HG02642 (cell line): ENCODE measurements at regions not wholly inside any gene's neighbourhood (a gene's known extent, or its start where the extent isn't known, plus 50 kb on each side); places are given as distances from the start of the nearest gene placed in this dataset.
A peak's percentile ranks its signal among the peaks of the same experiment; 100 is the strongest.
"Not testable (repeated sequence)": the region's sequence is repeated elsewhere in the genome, so short reads cannot be mapped to it uniquely, and the experiment has no call there.

Experiments used
- ATAC-seq: cut with Tn5 transposase; IDR thresholded peaks from one replicate; pipeline ENCODE4 v1.9.1; 2021; ENCODE audit warnings: mild to moderate bottlenecking; ENCODE audit not compliant: unreplicated experiment, poor library complexity

DNA sequence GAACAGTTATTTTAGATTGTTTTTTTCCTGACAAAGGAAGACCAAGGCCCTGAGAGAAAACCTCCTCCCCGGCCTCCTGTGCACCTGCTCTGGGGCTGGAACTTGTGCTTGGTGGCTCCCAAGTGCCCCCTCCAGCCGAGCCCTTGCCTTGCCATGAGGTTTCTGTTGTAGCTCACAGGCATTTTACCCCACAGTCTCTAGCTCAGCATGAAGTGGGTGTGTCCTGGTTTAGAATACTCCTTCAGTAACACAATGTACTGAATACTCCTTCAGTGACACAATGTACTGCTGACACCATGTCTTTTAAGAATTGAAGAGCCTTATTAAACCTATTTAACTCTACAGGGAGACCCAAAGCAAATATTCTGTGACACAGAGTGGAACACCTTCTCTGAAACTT is 116.1 kb downstream of the OR4M2 start:
- not testable (repeated sequence) for ATAC-seq

DNA sequence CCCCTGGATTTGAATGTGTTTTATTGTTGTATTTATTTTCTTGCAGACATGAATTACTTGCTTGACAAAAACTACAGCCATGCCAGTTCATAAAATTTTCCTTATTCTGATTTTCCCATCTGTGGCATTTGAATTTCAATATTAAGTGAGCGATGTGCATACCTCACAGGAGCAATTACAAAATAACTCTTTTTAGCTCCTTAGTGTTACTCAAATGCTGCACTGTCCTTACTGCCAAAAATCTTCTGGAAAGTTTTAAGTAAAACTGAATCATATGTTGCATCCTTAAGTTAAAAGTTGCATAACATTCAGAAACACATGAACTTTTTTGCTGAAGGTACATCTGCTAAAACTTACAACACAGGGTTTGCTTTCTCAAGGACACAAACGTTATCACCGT is 120.1 kb downstream of the OR4M2 start:
- not testable (repeated sequence) for ATAC-seq

DNA sequence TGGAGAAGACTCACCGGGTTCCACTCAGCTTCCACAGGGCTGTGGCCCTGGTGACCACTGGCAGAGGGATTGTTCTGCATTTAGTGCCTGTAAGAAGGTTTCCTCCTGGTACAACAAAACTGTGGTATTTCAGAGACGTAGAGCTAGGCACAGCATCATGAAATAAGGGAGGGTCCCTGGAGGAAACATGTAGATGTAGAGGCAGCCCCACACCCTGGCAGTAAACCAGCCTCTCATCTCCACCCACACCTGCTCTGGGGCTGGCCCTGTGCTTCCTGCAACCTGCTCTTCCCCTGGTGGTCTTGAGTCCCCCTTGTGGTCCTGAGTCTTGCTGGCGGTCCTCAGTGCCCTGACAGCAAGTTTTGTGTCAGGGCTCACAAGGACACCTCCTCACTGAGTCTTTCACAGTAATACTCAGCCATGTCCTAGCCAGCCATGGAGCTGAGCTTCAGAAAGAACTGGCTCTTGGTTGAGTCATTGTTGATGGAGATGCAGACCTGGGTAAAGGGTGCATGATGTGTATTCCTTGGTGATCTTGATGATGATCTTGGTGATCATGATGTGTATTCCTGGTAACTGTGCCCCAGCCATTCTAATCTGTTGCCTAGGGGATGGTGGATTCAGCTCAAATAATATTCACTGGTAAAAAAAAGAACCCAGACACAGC is 121.8 kb downstream of the OR4M2 start:
- not testable (repeated sequence) for ATAC-seq

DNA sequence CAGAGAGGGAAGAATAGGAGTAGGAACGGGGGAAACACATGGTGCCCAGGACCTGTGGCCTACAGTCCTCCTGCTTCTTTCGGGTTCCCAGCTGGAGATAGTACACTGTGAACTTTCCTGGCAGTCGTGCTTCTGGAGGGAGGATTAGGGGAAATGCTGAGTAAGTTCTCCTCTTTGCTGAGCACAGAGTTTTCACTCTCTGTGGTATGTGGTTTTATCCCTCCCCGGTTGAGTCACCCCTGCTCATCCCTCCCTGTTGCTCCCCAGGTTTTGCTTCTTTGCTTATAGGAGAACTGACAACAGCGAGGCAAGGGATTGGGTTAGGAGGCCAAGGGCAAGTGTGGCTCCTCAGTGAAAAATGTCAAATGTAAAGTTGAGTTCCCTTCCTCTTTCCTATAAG is 122.9 kb downstream of the OR4M2 start:
- peak; percentile 50 for ATAC-seq

GRCh38 chr15:22209086-22209485 is 128.8 kb downstream of the OR4M2 start:
- not testable (repeated sequence) for ATAC-seq

GRCh38 chr15:22222596-22222995 is 142.3 kb downstream of the OR4M2 start:
- ATAC-seq: not testable (repeated sequence)

DNA sequence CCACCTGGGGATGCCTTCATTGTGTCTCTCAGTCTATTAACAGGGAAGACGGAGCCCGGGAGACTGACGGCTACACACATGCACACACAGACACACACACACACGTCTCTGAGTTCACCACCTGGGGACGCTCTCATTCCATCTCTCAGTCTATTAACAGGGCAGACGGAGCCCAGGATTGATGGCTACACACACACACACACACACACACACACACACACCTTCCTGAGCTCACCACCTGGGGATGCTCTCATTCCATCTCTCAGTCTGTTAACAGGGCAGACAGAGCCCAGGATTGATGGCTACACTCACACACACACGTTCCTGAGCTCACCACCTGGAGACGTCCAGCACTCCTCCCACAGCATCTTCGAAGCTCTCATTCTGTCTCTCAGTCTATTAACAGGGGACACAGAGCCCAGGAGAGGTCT is 143.9 kb downstream of the OR4M2 start:
- ATAC-seq: no peak

GRCh38 chr15:22224961-22225360 is 144.6 kb downstream of the OR4M2 start:
- not testable (repeated sequence) for ATAC-seq

DNA sequence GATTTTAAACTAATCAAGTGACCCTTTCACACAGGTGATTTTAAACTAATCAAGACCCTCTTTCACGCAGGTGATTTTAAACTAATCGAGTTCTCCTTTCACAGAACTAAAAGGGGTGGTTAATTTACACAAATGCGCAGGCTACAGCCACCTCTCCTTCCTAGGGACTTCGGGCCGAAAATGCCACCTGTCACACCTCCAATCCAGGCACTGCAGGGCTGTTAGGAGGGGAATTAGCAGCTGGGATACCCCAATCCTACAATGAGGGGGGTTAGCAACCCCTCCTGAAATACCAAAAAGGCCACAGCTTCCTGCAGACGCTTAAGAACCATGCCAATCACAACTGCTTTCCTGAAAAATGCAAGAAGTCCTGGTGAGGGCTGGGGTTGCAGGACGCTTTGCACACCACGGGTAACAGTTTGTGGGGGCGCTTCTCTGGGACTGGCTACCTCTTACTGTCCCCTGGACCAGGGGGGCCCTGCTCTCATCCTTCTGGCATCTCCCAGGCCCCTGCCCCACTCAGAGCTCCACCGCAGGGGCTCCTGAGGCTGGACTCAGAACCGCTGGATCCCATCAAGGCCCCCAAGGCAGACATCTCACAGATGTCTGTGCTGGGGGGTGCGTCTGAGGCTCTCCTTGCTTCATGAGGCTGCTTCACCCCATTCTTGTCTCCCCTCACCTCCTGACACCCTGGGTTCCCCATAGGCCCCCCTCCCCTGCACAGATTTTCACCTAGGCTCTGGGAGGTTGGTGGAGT is 145.9 kb downstream of the OR4M2 start:
- no peak for ATAC-seq

DNA sequence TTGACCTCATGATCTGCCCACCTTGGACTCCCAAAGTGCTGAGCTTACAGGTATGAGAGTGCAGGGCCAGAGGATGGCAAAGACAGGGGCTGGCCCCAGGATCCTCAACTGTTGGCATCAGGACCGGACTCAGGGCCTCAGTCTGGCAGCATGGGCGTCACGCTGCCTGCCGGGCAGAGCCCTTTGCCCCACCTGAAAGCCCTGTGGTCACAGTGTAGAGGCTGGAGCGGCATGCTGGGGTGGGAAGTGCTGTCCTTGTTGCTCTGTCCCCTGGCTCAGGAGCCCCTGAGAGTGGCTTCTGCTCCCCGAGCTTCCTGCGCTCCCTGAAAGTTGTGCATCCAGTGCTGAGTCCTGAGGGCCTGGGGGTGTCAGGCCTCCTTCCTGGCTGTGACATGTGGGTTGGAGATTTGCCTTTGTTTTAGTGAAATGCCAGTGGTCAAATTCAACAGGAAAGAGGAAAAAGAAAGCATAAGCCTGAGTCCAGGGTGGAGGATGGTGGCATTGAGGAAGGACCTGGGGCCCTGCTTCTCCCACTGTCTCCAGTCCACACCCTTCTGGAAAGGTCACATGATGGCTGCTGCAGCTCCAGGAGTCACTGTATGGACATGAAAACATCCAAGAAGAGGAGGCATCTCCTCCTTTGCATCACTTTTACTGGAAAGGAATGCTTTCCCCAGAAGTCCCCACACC is 147.2 kb downstream of the OR4M2 start:
- no peak for ATAC-seq

- no peak for ATAC-seq
These were observed 147.9 kb downstream of the OR4M2 start for GRCh38 chr15:22228101-22228762.

DNA sequence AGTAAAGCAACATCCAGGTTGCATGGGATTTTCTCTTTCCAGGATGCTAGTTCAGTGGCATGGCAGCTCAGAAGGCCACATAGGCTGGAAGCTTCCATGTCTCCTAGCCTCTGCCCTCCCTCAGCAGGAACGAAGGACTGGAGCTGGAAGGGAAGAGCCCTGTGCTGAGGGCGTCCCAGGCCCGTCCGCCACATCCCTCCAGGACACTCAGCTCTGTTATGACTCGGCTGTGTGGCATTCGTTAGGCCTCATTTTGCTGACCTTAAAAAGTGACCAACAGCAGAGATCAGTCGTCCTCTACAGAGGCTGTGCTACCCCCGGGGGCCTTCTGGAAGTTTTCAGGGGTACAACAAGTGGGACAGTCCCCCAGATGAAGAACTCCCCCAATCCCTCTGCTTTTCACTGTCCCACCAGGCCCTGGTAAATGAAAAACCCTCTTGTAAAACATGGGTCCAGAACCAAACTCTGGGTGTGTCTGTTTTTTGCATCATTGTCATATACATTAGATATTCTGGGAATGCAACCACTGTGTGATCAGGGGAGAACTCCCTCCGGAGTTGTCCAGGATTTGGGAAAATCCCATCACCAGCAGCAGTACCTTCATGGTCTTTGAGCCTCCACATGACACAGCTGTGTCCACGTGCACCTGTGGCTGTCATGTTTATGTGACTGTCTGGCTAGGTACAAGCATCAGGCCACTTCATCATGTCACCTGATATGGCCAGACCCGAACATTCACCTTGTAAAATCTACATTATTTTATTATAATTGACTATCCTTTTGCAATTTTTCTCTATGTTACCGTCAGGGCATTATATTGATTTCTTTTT is 149.9 kb downstream of the OR4M2 start:
- no peak for ATAC-seq

DNA sequence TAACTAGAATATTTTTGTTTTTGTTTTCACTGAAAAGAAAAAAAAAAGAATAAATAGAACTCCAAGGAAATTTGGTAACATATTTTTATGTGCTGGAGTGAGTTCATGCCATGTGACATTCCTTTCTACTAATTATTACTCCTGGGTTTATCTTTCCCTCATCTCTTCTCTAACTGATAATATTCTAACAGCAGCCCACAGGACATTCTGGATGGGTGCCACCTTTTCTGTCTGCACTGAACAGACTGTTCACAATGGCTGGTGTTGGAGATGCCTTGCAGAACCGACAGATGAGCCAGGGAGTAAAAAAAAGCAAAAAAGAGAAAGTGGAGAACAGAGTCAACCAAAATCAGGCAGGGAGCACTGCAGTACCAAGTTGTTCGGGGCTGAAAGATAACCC is 151.3 kb downstream of the OR4M2 start:
- ATAC-seq: no peak

- no peak for ATAC-seq
These were observed 152.3 kb downstream of the OR4M2 start for GRCh38 chr15:22232675-22233074.

DNA sequence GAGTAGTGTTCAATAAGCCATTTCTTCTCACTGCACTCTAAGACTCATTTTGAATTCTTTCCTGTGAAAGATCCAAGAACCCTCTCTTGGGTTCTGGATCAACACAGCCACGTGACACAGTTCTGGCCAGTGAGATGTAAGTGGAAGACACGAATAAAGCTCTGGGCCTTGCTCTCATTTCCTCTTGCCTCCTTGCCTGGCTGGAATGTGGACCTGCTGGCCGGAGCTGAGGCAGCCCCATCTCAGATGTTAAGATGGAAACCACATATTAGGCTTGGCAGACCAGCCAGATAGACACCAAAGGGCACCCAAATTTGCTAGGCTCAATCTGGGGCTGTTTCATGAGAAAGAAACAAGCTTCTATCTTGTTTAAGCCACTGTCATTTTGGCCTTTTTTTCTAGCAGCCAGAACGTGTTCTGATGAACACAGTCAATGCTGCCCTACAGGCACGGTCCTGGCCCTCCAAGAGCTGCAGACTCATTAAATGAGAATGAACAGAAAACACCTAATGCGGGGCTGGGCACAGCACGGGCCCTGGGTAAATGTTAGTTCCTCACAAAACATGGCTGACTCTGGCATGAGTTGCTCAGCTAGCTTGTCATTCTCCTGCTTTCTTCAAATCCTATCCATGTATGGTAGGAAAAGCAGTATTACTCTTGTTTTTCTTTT is 155.1 kb downstream of the OR4M2 start:
- not testable (repeated sequence) for ATAC-seq

- no peak for ATAC-seq
These were observed 156.1 kb downstream of the OR4M2 start for GRCh38 chr15:22236469-22236868.

DNA sequence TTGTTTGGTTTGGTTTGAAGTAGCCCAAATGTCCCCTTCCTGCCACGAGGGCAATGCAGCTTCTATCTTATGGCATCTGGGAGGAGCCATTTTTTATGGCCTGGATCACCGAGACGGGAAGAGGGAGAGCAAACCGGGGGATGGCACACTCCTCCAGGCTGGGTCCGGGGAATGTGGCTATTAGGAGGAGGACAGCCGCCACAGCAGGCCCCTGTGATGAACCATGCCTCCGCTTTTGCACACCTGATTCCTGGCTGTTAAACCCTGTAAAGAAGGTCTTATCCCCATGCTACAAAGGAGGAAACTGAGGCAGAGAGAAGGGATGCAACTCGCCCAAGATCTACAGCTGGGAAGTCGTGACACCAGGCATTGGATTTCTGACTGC is 157.6 kb downstream of the OR4M2 start:
- no peak for ATAC-seq

DNA sequence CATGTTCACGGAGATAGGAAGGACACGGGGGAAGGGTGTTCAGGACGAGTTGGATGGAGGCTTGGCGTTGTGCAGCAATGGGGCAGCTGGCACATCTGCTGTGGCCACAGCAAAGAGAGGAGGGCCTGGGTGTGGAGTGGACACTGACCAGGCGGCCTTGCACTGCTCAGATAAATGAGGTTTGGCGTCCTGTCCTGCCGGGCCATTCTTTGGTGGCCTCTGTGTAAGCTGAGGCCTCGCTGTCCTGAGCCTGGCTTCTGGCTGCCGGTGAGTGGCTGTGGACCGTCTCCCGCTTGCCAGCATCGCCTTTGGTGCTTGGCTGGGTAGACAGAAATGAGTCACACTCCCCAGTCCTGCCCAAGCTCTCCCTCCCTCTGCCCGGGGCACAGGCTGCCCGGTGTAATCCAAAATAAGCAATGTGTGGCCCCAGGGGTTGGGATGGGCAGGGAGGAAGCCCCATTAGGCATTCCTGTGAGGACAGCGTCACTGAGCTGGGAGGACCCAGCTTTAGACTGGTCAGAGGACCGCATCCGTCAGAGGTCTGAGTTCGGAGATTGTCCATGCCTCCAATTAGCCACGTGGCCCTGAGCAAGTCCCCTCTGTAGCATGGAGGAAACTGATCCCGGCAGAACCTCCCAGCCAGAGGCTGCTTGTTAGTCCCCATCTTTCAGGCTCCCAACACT is 158.1 kb downstream of the OR4M2 start:
- ATAC-seq: not testable (repeated sequence)
